GM21526 (cell line): ENCODE measurements at regions not wholly inside any gene's neighbourhood (a gene's known extent, or its start where the extent isn't known, plus 50 kb on each side); places are given as distances from the start of the nearest gene placed in this dataset.

Source experiments
- ATAC-seq: cut with Tn5 transposase; IDR thresholded peaks from one replicate; pipeline ENCODE4 v1.9.1; 2021; ENCODE audit warnings: moderate library complexity; ENCODE audit not compliant: unreplicated experiment, low FRiP score

- ATAC-seq: no peak
Observed at GRCh38 chr2:6784291-6784690, 81.4 kb downstream of the CMPK2 start.

DNA sequence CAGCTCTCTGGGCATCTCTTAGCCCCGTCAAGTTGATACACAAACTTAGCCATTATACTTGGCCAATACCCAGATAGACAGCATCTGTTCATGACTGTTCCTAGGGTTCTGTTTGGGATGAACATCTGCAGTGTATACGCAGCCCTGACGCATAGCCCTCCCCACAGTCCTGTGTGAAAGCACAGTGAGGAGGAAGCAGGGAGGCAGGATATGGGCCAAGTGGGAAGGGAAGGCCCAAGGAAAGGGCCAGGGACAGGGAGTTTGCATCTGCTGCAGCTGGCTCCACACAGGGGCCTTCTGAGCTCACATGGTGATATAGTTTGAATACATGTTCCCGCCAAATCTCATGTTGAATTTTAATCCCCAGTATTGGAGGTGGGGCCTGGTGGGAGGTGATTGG is 80.2 kb downstream of the CMPK2 start:
- no peak for ATAC-seq

GRCh38 chr2:6787376-6787775 is 78.3 kb downstream of the CMPK2 start:
- no peak for ATAC-seq

- ATAC-seq: no peak
Observed at GRCh38 chr2:6788614-6789013, 77.1 kb downstream of the CMPK2 start.

DNA sequence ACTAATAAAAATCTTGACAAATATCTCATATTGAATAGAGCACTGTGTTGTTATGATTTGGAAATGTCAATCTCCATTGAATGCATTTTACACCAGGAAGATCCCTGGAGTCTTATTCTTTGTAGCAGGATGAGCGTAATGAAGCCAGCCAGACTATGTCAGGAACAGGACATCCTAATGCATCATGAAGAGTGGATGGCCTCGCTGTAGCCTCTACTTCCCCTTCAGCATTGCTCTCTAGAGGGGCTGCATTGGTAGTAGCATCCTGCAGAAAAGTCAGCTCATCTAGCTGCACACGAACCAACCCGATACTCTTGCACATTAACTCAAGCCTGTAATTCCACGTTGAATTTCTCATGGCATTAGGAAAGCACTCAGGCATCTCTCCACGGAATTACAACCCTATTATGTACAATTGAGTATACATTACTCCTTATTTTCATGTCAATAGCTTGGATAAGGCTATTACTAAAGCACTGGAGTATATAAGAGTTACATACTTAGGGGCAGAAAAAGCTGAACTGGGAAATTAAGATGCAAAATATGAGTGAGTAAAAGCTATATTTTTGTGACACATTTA is 76.1 kb downstream of the CMPK2 start:
- ATAC-seq: no peak

DNA sequence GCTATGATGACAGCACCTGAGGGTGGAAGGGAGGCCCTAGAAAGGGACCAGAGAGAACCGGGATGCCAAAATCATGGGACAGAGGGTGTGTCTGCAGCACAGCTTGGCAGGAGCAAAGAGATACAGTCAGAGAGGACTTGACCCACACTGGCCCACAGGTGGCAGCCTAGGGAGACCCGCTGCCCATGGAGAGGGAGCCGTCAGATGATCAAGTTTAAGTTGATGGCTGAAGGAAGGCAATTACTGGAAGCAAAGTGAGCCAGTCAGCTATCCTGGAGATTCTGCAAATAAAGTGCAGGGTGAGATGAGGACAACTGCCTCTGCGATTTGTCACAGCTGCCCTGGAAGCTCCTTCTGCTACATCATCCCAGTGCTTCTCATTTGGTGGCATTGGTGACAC is 74.0 kb downstream of the CMPK2 start:
- ATAC-seq: no peak

GRCh38 chr2:6792883-6793282 is 72.8 kb downstream of the CMPK2 start:
- no peak for ATAC-seq

DNA sequence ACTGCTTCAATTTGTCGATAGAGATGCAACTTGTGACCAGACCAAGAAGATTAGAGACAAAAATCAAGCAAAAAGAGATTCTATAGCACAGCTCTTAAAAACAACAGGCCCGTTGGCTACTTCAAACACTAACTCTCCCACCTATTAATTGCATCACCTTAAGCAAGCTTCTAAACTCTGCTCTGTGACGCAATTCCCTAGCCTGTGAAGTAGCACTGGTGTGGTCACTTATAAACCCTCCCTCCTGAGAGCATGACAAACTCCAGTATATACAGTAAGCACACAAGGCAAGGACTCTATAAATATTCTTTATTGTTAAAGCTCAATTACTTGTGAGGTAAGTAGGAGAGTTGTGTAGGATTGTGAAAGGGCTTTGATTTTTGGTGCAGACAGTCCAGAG is 72.3 kb downstream of the CMPK2 start:
- ATAC-seq: no peak

GRCh38 chr2:6793913-6794312 is 71.8 kb downstream of the CMPK2 start:
- ATAC-seq: no peak

GRCh38 chr2:6794448-6794847 is 71.3 kb downstream of the CMPK2 start:
- ATAC-seq: no peak
